Osteocyte (in vitro differentiated cells): ENCODE measurements at regions not wholly inside any gene's neighbourhood (a gene's known extent, or its start where the extent isn't known, plus 50 kb on each side); places are given as distances from the start of the nearest gene placed in this dataset.
"Not testable (repeated sequence)": the region's sequence is repeated elsewhere in the genome, so short reads cannot be mapped to it uniquely, and the experiment has no call there.

Experiments
- DNase-seq: peaks from one replicate; pipeline ENCODE4 v3.0.0; 2021; ENCODE audit warnings: mixed read lengths; ENCODE audit not compliant: unreplicated experiment; ENCODE audit errors: extremely low spot score
- H3K27ac Mint-ChIP-seq: one replicate; pipeline ENCODE4 v1.8.0; 2021; ENCODE audit warnings: mild to moderate bottlenecking, mixed read lengths; ENCODE audit not compliant: unreplicated experiment
- H3K27me3 Mint-ChIP-seq: one replicate; pipeline ENCODE4 v1.8.0; 2021; ENCODE audit warnings: mixed read lengths; ENCODE audit not compliant: unreplicated experiment
- H3K36me3 Mint-ChIP-seq: one replicate; pipeline ENCODE4 v1.8.0; 2021; ENCODE audit warnings: mixed read lengths; ENCODE audit not compliant: unreplicated experiment
- H3K4me1 Mint-ChIP-seq: one replicate; pipeline ENCODE4 v1.8.0; 2021; ENCODE audit warnings: mixed read lengths; ENCODE audit not compliant: unreplicated experiment
- H3K4me3 Mint-ChIP-seq: one replicate; pipeline ENCODE4 v1.8.0; 2021; ENCODE audit warnings: mild to moderate bottlenecking, moderate library complexity, mixed read lengths; ENCODE audit not compliant: unreplicated experiment
- H3K9me3 Mint-ChIP-seq: one replicate; pipeline ENCODE4 v1.8.0; 2021; ENCODE audit warnings: mixed read lengths; ENCODE audit not compliant: unreplicated experiment
- CTCF ChIP-seq: fragments of 200-600 bp; sonication (generic); IDR thresholded peaks from 2 replicates; pipeline ENCODE4 v1.5.0; 2021; ENCODE audit warnings: antibody characterized with exemption, mild to moderate bottlenecking, moderate library complexity

- no peaks in the 10 kb centered on the region for H3K4me1 Mint-ChIP-seq
- no peak overlapping the region for H3K4me3 Mint-ChIP-seq
- no peak for TF ChIP-seq CTCF
- H3K27me3 Mint-ChIP-seq, result no peaks in the 10 kb centered on the region
- no peak for DNase-seq
- no peaks in the 10 kb centered on the region for H3K36me3 Mint-ChIP-seq
- no peaks in the 10 kb centered on the region for H3K9me3 Mint-ChIP-seq
- H3K27ac Mint-ChIP-seq, result no peak overlapping the region
These were observed 660.7 kb downstream of the LMO4 start for GRCh38 chr1:87989346-87989745.

GRCh38 chr1:87992536-87992935 is 663.9 kb downstream of the LMO4 start:
- DNase-seq, H3K27me3 Mint-ChIP-seq, H3K4me1 Mint-ChIP-seq, H3K27ac Mint-ChIP-seq, H3K36me3 Mint-ChIP-seq, H3K4me3 Mint-ChIP-seq, H3K9me3 Mint-ChIP-seq: not testable (repeated sequence)

- H3K4me1 Mint-ChIP-seq, result no peaks in the 10 kb centered on the region
- H3K36me3 Mint-ChIP-seq, result no peaks in the 10 kb centered on the region
- TF ChIP-seq CTCF, result no peak
- no peak overlapping the region for H3K4me3 Mint-ChIP-seq
- no peaks in the 10 kb centered on the region for H3K9me3 Mint-ChIP-seq
- H3K27ac Mint-ChIP-seq, result no peak overlapping the region
- no peak for DNase-seq
- H3K27me3 Mint-ChIP-seq, result no peaks in the 10 kb centered on the region
These were observed 664.4 kb downstream of the LMO4 start for GRCh38 chr1:87993051-87993450.

GRCh38 chr1:87999852-88000251 is 671.2 kb downstream of the LMO4 start:
- no peaks in the 10 kb centered on the region for H3K9me3 Mint-ChIP-seq

GRCh38 chr1:88001460-88001859 is 672.8 kb downstream of the LMO4 start:
- H3K9me3 Mint-ChIP-seq, result no peaks in the 10 kb centered on the region
- H3K27me3 Mint-ChIP-seq, result no peaks in the 10 kb centered on the region
- H3K36me3 Mint-ChIP-seq, result no peaks in the 10 kb centered on the region
- H3K4me3 Mint-ChIP-seq, result no peak overlapping the region
- no peaks in the 10 kb centered on the region for H3K4me1 Mint-ChIP-seq
- H3K27ac Mint-ChIP-seq, result no peak overlapping the region
- DNase-seq, result no peak
- TF ChIP-seq CTCF, result no peak

More at GRCh38 chr1:87999852-88000251, 671.2 kb downstream of the LMO4 start:
- H3K36me3 Mint-ChIP-seq, result no peaks in the 10 kb centered on the region
- H3K4me1 Mint-ChIP-seq, result no peaks in the 10 kb centered on the region
- H3K27me3 Mint-ChIP-seq, result no peaks in the 10 kb centered on the region
- no peak for DNase-seq
- no peak overlapping the region for H3K27ac Mint-ChIP-seq
- H3K4me3 Mint-ChIP-seq, result no peak overlapping the region
- TF ChIP-seq CTCF, result no peak

- Mint-ChIP-seq H3K9me3 (no peaks in the 10 kb centered on the region), H3K27ac (no peak overlapping the region), H3K4me1 (no peaks in the 10 kb centered on the region), H3K27me3 (no peaks in the 10 kb centered on the region), H3K4me3 (no peak overlapping the region), H3K36me3 (no peaks in the 10 kb centered on the region)
- TF ChIP-seq CTCF, result no peak
- DNase-seq, result no peak
These were observed 674.6 kb downstream of the LMO4 start for GRCh38 chr1:88003255-88003654.
